HEK293 (cell line): ENCODE measurements at regions not wholly inside any gene's neighbourhood (a gene's known extent, or its start where the extent isn't known, plus 50 kb on each side); places are given as distances from the start of the nearest gene placed in this dataset.

ENCODE experiments used
- CTCF ChIA-PET: fragments of 350-600 bp; formaldehyde crosslinking; extraction: SDS; loops from one replicate; lab custom pipeline; 2021; ENCODE audit warnings: antibody characterized with exemption; lab: Yijun Ruan, JAX
- POLR2A ChIA-PET: fragments of 300-600 bp; formaldehyde crosslinking; extraction: SDS; loops from one replicate; lab custom pipeline; 2020; ENCODE audit warnings: antibody characterized with exemption, inconsistent platforms; lab: Yijun Ruan, JAX
- H3K27ac ChIP-seq: fragments of 200-500 bp; sonication (Bioruptor generic); 2 replicates; pipeline ENCODE4 v1.5.1; 2014; ENCODE audit warnings: low read depth, low read length, control low read depth, inconsistent platforms; ENCODE audit errors: extremely low read depth
- H3K36me3 ChIP-seq, 2 experiments: fragments of 200-500 bp in 1 of 2; sonication (Bioruptor generic) in 1 of 2; 1 replicate in 1 of 2; 2 replicates in 1 of 2; pipeline ENCODE4 v1.5.1; 2014 to 2017; ENCODE audit warnings: inconsistent platforms in 2 of 2, low read length in 2 of 2; ENCODE audit not compliant: control insufficient read depth in 2 of 2, insufficient read depth in 1 of 2
- H3K4me1 ChIP-seq: fragments of 200-500 bp; sonication (Bioruptor generic); 2 replicates; pipeline ENCODE4 v1.5.1; 2014; ENCODE audit warnings: mild to moderate bottlenecking, low read length, inconsistent platforms; ENCODE audit not compliant: control insufficient read depth, insufficient read depth
- H3K4me3 ChIP-seq: 2 replicates; pipeline ENCODE4 v1.5.1; 2011; ENCODE audit warnings: low read depth, mild to moderate bottlenecking, control low read depth, low read length, moderate library complexity
- H3K9me3 ChIP-seq: fragments of 200-500 bp; sonication (Bioruptor generic); 2 replicates; pipeline ENCODE4 v1.5.1; 2014; ENCODE audit warnings: low read depth, low read length, inconsistent platforms; ENCODE audit not compliant: control insufficient read depth, insufficient read depth
- HOXD13 ChIP-seq: sonication (generic); formaldehyde crosslinking; IDR thresholded peaks from 2 replicates; pipeline ENCODE4 v1.8.0; 2022; ENCODE audit warnings: missing genetic modification reagents, borderline replicate concordance
- IKZF3 ChIP-seq: fragments of 450-650 bp; IDR thresholded peaks from 2 replicates; pipeline ENCODE4 v1.5.0; 2018; ENCODE audit warnings: missing biosample characterization, mild to moderate bottlenecking, missing genetic modification characterization, moderate library complexity
- KLF9 ChIP-seq: fragments of 450-650 bp; formaldehyde crosslinking; IDR thresholded peaks from 2 replicates; pipeline ENCODE4 v1.5.1; 2016; ENCODE audit warnings: missing biosample characterization, missing genetic modification characterization, low read depth
- PRDM1 ChIP-seq: fragments of 450-650 bp; formaldehyde crosslinking; IDR thresholded peaks from 2 replicates; pipeline ENCODE4; 2016; ENCODE audit warnings: missing biosample characterization, missing genetic modification characterization
- SALL2 ChIP-seq: fragments of 450-650 bp; formaldehyde crosslinking; IDR thresholded peaks from 2 replicates; pipeline ENCODE4 v1.5.0; 2017; ENCODE audit warnings: missing biosample characterization, mild to moderate bottlenecking, missing genetic modification characterization, borderline replicate concordance
- SCRT1 ChIP-seq: fragments of 450-650 bp; formaldehyde crosslinking; IDR thresholded peaks from 2 replicates; pipeline ENCODE4 v1.5.1; 2016; ENCODE audit warnings: missing biosample characterization, missing genetic modification characterization, borderline replicate concordance
- SCRT2 ChIP-seq: fragments of 450-650 bp; formaldehyde crosslinking; IDR thresholded peaks from 2 replicates; pipeline ENCODE4 v1.5.1; 2016; ENCODE audit warnings: missing biosample characterization, missing genetic modification characterization
- SP2 ChIP-seq: fragments of 450-650 bp; formaldehyde crosslinking; IDR thresholded peaks from 2 replicates; pipeline ENCODE4 v1.5.1; 2016; ENCODE audit warnings: missing biosample characterization, missing genetic modification characterization
- TCF7L2 ChIP-seq: IDR thresholded peaks from 2 replicates; pipeline ENCODE4 v1.6.1; 2011; ENCODE audit warnings: low read depth, mild to moderate bottlenecking, inconsistent platforms, low read length, moderate library complexity, borderline replicate concordance
- ZBTB1 ChIP-seq: fragments of 450-650 bp; formaldehyde crosslinking; IDR thresholded peaks from 2 replicates; pipeline ENCODE4 v1.5.1; 2016; ENCODE audit warnings: missing biosample characterization, missing genetic modification characterization
- ZBTB8A ChIP-seq: fragments of 450-650 bp; formaldehyde crosslinking; IDR thresholded peaks from 2 replicates; pipeline ENCODE4 v1.5.1; 2016; ENCODE audit warnings: missing biosample characterization, missing genetic modification characterization
- ZIC2 ChIP-seq: fragments of 450-650 bp; formaldehyde crosslinking; IDR thresholded peaks from 2 replicates; pipeline ENCODE4 v1.5.1; 2016; ENCODE audit warnings: missing biosample characterization, missing genetic modification characterization
- ZNF24 ChIP-seq: fragments of 450-650 bp; formaldehyde crosslinking; IDR thresholded peaks from 2 replicates; pipeline ENCODE4 v1.5.1; 2016; ENCODE audit warnings: missing biosample characterization, missing genetic modification characterization
- ZNF416 ChIP-seq: fragments of 450-650 bp; formaldehyde crosslinking; IDR thresholded peaks from 2 replicates; pipeline ENCODE4 v1.5.1; 2016; ENCODE audit warnings: missing biosample characterization, missing genetic modification characterization
- ZNF426 ChIP-seq: fragments of 450-650 bp; formaldehyde crosslinking; IDR thresholded peaks from 2 replicates; pipeline ENCODE4 v1.5.1; 2017; ENCODE audit warnings: missing biosample characterization, missing genetic modification characterization, mild to moderate bottlenecking, inconsistent platforms, moderate library complexity
- ZNF561 ChIP-seq: fragments of 450-650 bp; IDR thresholded peaks from 2 replicates; pipeline ENCODE4 v1.5.1; 2018; ENCODE audit warnings: missing biosample characterization, missing genetic modification characterization, borderline replicate concordance
- ZNF571 ChIP-seq: fragments of 450-650 bp; formaldehyde crosslinking; IDR thresholded peaks from 2 replicates; pipeline ENCODE4 v1.5.0; 2017; ENCODE audit warnings: missing biosample characterization, missing genetic modification characterization
- ZNF626 ChIP-seq: fragments of 450-650 bp; sonication (Bioruptor Pico); formaldehyde crosslinking; IDR thresholded peaks from 2 replicates; pipeline ENCODE4 v1.5.1; 2018; ENCODE audit warnings: missing biosample characterization, missing genetic modification characterization, inconsistent platforms
- ZNF664 ChIP-seq: fragments of 450-650 bp; formaldehyde crosslinking; IDR thresholded peaks from 2 replicates; pipeline ENCODE4 v1.5.1; 2016; ENCODE audit warnings: missing biosample characterization, missing genetic modification characterization
- ZNF670 ChIP-seq: fragments of 450-650 bp; formaldehyde crosslinking; IDR thresholded peaks from 2 replicates; pipeline ENCODE4 v1.5.1; 2016; ENCODE audit warnings: missing biosample characterization, missing genetic modification characterization, low read depth
- ZNF830 ChIP-seq: fragments of 450-650 bp; IDR thresholded peaks from 2 replicates; pipeline ENCODE4 v1.5.0; 2018; ENCODE audit warnings: missing biosample characterization, missing genetic modification characterization, low read depth, mild to moderate bottlenecking, moderate library complexity
- ZSCAN30 ChIP-seq: fragments of 450-650 bp; IDR thresholded peaks from 2 replicates; pipeline ENCODE4 v1.5.1; 2018; ENCODE audit warnings: missing biosample characterization, mild to moderate bottlenecking, missing genetic modification characterization, moderate library complexity
- TF ChIP-seq, protein P1 (sequence below): fragments of 450-650 bp; formaldehyde crosslinking; IDR thresholded peaks from 2 replicates; pipeline ENCODE4 v1.5.1; 2016; ENCODE audit warnings: missing biosample characterization, missing genetic modification characterization, low read depth
- TF ChIP-seq, protein P2 (sequence below): fragments of 450-650 bp; formaldehyde crosslinking; IDR thresholded peaks from 2 replicates; pipeline ENCODE4 v1.5.1; 2017; ENCODE audit warnings: missing biosample characterization, missing genetic modification characterization
- TF ChIP-seq, protein P3 (sequence below): fragments of 450-650 bp; formaldehyde crosslinking; IDR thresholded peaks from 2 replicates; pipeline ENCODE4 v1.5.1; 2016; ENCODE audit warnings: missing biosample characterization, missing genetic modification characterization
- TF ChIP-seq, protein P4 (sequence below): fragments of 450-650 bp; formaldehyde crosslinking; IDR thresholded peaks from 2 replicates; pipeline ENCODE4 v1.5.1; 2016; ENCODE audit warnings: missing biosample characterization, missing genetic modification characterization
- TF ChIP-seq, protein P5 (sequence below): fragments of 450-650 bp; formaldehyde crosslinking; IDR thresholded peaks from 2 replicates; pipeline ENCODE4 v1.5.1; 2016; ENCODE audit warnings: missing biosample characterization, missing genetic modification characterization

DNA sequence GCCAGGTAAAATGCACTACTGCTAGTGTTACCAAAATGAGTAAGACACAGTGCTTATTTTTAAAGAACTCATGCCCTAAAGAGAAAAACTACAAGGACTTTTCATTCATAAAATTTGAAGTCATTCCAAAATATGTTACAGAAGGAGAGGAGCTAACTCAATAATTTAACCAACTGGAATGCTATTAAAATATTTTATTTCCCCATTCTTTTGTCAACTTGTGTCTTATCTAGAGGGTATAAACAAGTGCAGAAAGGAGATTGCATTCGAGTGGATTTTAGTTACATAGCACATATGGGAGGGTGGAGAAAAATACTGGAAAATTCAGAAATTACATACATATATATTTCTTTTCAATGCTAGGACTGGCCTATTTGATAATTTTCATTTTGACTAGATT lies 131.0 kb upstream of the IRS2 start:
- ChIA-PET POLR2A (no interaction called here), CTCF (interaction anchor here (0.7 kb wide), 1 partner anchor 206 kb away, joined by 3 read pairs; no protein-coding TSS in a partner anchor)
- no peaks in the 10 kb centered on the region for H3K9me3 ChIP-seq
- H3K4me3 ChIP-seq, result no peak overlapping the region
- no peaks in the 10 kb centered on the region for H3K36me3 ChIP-seq
- H3K27ac ChIP-seq, result no peak overlapping the region
- TF ChIP-seq ZNF24 (no peak), ZIC2 (no peak), ZNF561 (tag by site-specific recombination) (no peak), ZNF664 (tag by site-specific recombination) (no peak), ZNF416 (no peak), ZBTB8A (tag by site-specific recombination) (no peak), IKZF3 (tag by site-specific recombination) (no peak), TCF7L2 (no peak), ZBTB1 (tag by site-specific recombination) (no peak), PRDM1 (tag by site-specific recombination) (no peak), ZNF426 (tag by site-specific recombination) (no peak), ZNF626 (no peak), ZNF830 (tag by site-specific recombination) (no peak), ZSCAN30 (tag by site-specific recombination) (no peak), KLF9 (tag by site-specific recombination) (no peak)
- TF ChIP-seq, protein P1, sequence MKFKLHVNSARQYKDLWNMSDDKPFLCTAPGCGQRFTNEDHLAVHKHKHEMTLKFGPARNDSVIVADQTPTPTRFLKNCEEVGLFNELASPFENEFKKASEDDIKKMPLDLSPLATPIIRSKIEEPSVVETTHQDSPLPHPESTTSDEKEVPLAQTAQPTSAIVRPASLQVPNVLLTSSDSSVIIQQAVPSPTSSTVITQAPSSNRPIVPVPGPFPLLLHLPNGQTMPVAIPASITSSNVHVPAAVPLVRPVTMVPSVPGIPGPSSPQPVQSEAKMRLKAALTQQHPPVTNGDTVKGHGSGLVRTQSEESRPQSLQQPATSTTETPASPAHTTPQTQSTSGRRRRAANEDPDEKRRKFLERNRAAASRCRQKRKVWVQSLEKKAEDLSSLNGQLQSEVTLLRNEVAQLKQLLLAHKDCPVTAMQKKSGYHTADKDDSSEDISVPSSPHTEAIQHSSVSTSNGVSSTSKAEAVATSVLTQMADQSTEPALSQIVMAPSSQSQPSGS (tag by site-specific recombination), result no peak
- TF ChIP-seq, protein P2, sequence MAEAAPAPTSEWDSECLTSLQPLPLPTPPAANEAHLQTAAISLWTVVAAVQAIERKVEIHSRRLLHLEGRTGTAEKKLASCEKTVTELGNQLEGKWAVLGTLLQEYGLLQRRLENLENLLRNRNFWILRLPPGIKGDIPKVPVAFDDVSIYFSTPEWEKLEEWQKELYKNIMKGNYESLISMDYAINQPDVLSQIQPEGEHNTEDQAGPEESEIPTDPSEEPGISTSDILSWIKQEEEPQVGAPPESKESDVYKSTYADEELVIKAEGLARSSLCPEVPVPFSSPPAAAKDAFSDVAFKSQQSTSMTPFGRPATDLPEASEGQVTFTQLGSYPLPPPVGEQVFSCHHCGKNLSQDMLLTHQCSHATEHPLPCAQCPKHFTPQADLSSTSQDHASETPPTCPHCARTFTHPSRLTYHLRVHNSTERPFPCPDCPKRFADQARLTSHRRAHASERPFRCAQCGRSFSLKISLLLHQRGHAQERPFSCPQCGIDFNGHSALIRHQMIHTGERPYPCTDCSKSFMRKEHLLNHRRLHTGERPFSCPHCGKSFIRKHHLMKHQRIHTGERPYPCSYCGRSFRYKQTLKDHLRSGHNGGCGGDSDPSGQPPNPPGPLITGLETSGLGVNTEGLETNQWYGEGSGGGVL (tag by site-specific recombination), result no peak
- TF ChIP-seq, protein P3, sequence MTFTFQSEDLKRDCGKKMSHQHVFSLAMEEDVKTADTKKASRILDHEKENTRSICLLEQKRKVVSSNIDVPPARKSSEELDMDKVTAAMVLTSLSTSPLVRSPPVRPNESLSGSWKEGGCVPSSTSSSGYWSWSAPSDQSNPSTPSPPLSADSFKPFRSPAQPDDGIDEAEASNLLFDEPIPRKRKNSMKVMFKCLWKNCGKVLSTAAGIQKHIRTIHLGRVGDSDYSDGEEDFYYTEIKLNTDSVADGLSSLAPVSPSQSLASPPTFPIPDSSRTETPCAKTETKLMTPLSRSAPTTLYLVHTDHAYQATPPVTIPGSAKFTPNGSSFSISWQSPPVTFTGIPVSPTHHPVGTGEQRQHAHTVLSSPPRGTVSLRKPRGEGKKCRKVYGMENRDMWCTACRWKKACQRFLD (tag by site-specific recombination), result no peak
- TF ChIP-seq, protein P4, sequence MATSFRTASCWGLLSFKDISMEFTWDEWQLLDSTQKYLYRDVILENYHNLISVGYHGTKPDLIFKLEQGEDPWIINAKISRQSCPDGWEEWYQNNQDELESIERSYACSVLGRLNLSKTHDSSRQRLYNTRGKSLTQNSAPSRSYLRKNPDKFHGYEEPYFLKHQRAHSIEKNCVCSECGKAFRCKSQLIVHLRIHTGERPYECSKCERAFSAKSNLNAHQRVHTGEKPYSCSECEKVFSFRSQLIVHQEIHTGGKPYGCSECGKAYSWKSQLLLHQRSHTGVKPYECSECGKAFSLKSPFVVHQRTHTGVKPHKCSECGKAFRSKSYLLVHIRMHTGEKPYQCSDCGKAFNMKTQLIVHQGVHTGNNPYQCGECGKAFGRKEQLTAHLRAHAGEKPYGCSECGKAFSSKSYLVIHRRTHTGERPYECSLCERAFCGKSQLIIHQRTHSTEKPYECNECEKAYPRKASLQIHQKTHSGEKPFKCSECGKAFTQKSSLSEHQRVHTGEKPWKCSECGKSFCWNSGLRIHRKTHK (tag by site-specific recombination), result no peak
- H3K4me1 ChIP-seq, result no peaks in the 10 kb centered on the region

DNA sequence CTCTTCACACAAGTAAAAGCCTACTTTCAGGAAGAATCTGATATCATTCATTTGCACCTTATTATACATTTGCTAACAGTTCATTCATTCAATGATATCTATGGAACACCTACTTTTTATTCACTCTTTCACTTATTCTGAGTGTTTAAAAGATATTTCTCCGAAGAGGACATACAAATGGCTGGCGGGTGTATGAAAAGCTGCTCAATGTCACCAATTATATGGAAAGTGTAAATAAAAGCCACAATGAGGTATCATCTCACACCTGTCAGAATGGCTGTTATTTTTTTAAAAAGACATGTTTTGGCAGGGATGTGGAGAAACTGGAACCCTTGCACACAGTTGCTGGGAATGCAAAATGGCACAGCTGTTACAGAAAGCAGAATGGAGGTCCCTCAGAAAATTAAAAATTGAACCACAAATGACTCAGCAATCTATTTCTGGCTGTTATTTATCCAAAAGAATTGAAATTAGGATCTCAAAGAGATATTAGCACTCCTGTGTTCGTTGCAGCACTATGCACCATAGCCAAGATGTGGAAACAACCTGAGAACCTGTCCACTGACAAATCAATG lies 127.6 kb upstream of the IRS2 start:
- H3K36me3 ChIP-seq, result no peaks in the 10 kb centered on the region
- POLR2A ChIA-PET, result no interaction called here
- no peaks in the 10 kb centered on the region for H3K4me1 ChIP-seq
- H3K9me3 ChIP-seq, result no peaks in the 10 kb centered on the region
- CTCF ChIA-PET, result interaction anchor here (0.6 to 0.7 kb wide), 2 partner anchors 145 to 698 kb away, joined by 3 read pairs; no protein-coding TSS in a partner anchor
- H3K4me3 ChIP-seq, result no peak overlapping the region
- H3K27ac ChIP-seq, result no peak overlapping the region
- no peak for TF ChIP-seq SCRT2
- TF ChIP-seq, protein P5, sequence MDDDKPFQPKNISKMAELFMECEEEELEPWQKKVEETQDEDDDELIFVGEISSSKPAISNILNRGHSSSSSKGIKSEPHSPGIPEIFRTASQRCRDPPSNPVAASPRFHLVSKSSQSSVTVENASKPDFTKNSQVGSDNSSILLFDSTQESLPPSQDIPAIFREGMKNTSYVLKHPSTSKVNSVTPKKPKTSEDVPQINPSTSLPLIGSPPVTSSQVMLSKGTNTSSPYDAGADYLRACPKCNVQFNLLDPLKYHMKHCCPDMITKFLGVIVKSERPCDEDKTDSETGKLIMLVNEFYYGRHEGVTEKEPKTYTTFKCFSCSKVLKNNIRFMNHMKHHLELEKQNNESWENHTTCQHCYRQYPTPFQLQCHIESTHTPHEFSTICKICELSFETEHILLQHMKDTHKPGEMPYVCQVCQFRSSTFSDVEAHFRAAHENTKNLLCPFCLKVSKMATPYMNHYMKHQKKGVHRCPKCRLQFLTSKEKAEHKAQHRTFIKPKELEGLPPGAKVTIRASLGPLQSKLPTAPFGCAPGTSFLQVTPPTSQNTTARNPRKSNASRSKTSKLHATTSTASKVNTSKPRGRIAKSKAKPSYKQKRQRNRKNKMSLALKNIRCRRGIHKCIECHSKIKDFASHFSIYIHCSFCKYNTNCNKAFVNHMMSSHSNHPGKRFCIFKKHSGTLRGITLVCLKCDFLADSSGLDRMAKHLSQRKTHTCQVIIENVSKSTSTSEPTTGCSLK, result no peak
- TF ChIP-seq ZNF571 (tag by site-specific recombination), result no peak
- TF ChIP-seq HOXD13 (CRISPR knock-in tag), result no peak
- no peak for TF ChIP-seq SALL2 (tag by site-specific recombination)
- TF ChIP-seq ZNF670 (tag by site-specific recombination), result no peak
- TF ChIP-seq SP2 (tag by site-specific recombination), result no peak
- TF ChIP-seq SCRT1, result no peak
